GM18520 (cell line): ENCODE measurements at regions not wholly inside any gene's neighbourhood (a gene's known extent, or its start where the extent isn't known, plus 50 kb on each side); places are given as distances from the start of the nearest gene placed in this dataset.
"Not testable (repeated sequence)": the region's sequence is repeated elsewhere in the genome, so short reads cannot be mapped to it uniquely, and the experiment has no call there.

ENCODE experiments used
- ATAC-seq: cut with Tn5 transposase; IDR thresholded peaks from one replicate; pipeline ENCODE4 v1.9.1; 2021; ENCODE audit not compliant: unreplicated experiment

DNA sequence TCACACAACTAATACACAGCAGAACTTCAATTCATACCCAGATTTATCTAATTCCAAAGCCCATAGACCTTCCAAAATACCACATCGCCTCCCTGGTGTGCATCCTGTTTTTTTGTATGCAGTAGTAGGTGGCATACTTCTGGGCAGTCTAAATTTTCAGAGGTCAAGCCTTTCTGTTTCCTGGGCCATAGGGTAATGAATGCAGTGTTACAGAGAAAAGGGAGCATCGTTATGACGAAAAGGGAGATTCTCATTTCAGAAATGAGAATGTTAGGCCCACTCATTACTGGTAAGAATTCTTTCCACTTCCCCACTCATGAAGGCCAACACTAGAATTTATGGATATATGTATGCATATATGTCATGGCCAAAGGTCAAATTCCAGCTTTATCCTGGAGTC lies 267.8 kb upstream of the ASIC2 start:
- no peak for ATAC-seq

DNA sequence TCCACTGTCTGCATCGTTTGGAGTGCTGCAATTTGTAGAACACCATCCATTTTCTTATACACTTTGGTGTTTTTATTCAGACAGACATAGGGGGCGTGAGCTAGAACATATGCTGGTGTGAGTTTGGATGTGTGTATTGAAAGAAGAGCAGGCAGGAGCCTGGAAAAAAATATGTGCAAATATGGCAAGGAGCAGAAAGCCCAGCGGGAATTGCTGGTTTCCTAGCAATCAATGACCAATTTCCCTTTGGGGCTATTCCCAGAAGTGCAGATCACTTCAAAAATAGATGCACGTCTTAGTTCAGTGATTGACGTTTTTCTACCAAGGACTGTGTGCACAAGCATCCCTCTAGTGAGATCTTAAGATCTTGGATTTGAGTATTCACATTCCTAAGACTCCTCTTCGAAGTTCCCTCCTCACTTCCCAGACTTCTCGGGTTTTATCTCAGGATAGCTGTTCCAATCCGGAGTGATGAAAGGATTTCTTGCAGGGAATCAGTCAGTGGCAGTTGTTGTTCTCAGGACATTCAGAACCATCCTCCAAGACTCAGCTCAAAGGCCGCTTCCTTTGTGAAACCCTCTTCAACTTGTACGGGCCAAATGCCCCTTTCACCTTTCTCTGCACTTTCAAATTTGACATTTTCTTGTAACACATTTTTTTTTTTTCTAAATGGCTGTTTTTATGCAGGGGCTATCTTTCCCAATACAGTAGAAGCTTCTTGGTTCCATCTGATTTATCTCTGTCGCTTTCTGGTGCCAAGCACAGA lies 268.7 kb upstream of the ASIC2 start:
- ATAC-seq: no peak

DNA sequence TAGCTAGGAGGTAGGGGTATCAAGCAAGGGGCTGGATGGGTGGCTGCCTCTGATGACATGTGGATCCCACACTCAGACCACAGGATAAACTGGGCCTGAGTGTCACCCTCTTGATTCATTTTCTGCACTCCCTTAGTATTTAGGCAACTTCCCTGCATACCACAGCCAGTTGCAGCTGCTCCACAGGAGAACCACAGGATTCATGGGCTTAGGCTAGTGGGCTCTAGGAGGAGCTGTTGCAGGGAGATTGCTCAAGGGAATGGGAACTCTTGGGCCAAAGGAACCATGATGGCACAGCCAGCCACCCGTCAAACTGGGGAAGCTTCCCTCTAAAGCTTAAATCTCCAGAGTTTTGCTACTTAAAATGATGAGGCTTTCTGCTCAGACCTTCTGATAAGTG lies 269.7 kb upstream of the ASIC2 start:
- ATAC-seq: no peak

DNA sequence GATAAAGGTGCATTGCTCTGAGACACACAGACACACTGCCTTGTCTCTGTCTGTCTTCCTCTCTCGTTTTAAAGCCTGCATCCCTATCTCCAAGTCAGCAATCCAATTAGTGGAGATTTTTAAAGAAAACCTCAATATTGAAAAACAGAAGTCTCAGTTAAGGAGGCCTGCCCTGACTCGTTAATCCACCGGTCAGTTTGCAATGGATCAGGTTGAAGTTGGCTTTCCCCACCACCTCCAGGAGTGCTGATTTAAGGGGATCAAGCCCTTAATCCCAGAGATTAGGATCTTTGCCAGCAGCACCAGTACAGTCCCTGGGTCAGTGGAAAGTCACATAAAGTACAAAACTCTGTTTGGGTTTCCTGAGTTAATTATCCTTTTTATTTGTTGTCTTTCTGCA lies 271.1 kb upstream of the ASIC2 start:
- no peak for ATAC-seq

DNA sequence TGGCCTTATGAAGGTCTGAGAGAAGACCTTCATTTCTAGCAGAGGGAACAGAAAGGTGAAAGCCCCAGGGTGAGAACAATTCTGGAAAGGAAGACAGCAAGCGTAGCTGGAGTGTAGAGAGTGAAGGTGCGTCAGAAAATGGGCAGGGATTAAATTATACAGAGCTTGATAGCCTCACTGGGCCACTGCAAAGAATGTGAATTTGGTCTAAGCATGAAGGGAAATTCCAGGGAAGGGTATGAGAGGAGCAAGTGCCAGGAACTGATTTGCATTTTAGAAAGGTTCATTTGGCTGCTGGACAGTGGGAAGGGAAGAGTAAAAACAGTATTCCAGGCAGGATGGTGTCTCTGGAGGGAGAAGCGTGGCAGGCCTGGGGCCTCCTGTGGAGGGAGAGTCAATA lies 274.1 kb upstream of the ASIC2 start:
- ATAC-seq: no peak

DNA sequence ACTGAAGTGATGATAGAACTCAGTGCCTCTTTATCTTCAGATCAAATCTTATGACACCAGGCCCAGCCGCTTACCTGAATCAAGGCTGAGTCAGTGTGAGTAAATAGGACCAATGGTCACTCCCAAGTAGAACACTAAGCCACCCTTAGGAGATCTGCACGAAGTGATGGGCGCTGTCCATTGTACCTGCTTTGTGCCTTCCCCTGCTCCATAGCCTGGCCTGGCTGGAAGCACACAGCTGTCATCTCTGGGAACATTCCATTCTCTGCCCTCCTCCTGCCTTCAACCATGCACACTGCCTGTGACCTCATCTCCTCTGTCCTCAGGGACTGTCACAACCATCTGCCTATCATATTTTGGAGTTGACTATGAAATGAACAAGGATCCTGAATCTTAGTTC lies 279.5 kb upstream of the ASIC2 start:
- no peak for ATAC-seq

DNA sequence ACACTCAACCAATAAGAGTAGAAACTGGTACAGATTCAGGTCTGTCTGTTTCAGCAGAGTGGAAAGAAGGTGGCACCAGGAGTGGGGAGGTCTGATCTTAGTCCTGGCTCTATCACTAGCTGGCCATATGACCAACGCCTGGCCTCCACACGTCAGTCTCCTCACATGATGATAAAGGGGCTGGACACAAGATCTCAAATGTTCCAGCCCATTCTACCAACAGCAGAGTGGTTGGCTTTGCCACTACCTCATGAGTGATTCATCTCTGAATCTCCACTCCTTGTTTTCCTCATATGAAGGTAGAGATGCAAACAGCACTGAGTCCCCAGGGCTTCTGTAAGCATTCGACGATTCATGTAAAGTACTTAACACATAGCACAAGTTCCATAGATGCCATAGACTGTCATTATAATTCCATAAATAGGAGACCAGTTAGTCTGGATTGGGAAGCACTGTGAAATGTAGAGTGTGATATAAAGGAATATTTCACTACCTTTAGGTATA lies 281.9 kb upstream of the ASIC2 start:
- ATAC-seq: no peak

DNA sequence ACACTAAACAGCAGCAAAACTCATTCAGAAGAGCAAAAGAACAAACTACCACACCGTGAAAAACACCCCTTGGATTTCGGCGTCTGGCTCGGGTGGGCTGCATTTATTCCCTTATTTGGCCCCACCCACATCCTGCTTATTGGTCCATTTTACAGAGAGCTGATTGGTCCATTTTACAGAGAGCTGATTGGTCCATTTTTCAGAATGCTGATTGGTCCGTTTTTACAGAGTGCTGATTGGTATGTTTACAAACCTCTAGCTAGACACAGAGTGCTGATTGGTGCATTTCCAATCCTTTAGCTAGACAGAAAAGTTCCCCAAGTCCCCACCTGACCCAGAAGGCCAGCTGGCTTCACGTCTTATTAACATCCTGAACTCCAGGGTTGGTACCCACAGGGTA lies 286.6 kb upstream of the ASIC2 start:
- not testable (repeated sequence) for ATAC-seq

DNA sequence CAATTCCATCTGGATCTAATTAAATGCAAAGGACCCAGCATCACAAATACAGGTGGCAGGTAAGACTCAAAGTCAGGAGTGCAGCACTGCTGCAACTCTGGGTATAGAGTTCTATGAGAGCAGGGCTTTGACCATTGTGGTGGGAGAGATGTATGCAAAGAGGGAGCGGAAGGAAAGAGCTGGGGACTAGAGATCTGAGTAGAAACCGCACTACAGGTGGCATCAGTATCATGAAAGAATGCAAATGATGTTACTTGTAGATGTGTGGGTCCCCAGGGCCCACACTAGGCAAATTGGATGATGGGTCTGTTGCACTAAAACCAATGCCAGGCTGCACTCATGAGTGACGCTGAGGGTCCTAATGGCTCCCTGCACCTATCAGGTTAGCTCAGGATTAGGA lies 287.1 kb upstream of the ASIC2 start:
- peak; percentile 37 for ATAC-seq

DNA sequence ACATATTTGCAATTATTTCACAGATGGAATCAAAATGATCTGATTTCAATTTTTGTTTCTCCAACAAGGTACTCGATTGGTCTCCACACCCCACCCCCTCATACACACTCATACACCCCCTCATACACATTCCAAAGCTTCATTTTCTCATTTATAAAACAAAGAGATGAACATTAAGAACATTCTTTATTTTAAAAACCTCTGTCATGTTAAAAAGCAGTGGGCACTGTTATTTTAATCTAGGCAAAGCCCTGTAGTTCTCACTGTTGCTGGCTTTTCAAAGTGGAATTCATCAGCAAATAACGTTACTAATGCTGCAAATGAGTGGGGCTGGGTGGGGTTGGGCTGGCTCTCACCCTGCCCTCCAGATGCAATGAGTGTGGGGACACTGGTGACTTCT lies 289.6 kb upstream of the ASIC2 start:
- no peak for ATAC-seq

DNA sequence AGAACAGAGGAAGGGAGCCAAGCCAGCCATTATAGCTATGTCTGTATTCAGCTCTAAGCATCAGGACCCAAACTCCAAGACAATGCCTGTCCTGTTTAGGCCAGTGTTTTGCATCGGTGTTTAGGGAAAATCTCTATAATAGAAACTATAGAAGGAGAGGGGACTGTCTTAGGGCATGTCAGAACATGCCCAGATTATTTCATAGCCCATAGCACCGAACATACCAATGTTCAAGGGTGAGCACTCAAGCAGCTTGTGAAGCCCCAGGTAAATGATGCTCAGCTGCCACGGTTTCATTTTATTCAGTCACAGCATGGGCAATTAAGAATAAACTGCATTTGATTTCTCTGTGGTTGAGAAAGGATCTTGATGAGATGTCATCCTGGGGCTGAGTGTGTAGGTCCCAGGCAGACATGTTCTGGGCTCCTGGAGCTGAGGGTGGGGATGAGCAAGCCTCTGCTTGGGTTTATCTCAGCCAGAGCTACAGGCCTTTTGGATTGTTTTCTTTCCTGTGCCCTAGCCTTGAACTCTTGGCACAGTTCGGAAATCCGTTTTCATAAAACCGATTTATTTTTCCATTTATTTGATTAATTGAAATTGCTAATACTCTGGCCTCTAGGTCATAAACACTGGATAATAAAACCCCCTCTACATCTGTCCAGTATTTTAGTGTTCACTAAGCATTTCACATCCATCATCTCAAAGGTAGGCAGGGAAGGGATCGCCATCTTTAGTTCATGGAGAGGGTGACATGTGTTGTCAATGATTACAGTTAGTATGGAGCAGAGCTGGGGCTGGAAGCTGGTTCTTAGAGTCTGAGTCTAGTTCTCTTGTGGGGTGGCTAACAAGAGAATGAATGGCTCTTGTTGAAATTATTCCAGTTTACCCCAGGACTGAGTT lies 290.7 kb upstream of the ASIC2 start:
- ATAC-seq: no peak

DNA sequence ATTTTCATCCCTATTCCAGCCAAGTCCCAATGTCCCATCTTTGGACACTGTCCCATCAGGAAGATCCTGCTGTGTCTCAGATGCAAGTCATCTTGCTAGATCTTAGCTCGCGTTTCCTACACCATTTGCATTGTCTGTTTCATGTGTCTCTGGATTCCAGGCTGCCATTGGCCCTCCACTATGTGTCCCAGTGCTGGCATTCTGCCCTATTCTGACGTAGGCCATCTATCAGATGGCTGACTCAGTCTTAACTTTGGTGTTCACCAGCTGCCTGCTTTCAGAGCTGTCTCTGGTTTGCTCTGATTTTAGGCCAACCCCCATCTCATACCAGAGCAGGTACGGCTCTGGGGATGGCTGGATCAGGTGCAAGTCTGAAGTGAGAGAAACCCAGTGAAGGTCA lies 300.9 kb upstream of the ASIC2 start:
- no peak for ATAC-seq

DNA sequence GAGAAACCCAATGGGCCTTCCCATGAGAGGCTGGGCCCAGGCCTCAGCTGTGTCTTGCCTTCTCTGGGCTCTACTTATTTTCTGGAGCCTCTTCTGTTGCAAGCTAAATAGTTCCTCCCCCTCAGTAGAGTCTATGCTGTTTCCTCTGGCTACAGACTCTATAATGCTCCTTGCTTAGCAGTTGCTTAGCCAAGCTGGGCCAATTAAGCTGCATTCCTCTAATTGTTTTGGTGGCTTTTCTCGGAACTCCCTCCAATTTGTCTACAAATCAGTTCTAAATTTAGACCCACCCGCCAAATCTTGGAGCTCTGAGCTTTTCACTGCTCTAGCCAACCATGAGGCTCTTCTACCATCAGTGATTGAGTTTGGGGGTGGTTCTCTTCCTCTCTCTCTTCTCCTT lies 302.7 kb upstream of the ASIC2 start:
- ATAC-seq: no peak

DNA sequence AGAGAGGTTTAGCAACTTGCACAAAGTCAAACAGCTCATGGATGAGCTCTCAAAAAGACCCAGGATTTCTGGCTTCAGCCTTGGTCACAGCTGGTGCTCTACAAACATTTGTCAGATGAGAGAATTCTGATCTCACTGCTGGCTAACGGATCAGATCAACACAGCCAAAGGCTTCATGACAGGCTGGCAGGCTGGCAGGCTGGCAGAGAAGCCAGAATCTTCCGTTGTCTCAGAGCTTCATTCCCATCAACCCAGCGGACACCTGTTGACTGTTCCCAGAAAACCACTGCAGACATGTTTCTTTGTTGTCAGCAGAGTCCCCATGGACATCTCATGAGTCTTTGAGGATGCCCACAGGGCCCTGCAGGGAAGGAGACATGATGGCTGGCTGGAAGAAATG lies 303.8 kb upstream of the ASIC2 start:
- no peak for ATAC-seq

DNA sequence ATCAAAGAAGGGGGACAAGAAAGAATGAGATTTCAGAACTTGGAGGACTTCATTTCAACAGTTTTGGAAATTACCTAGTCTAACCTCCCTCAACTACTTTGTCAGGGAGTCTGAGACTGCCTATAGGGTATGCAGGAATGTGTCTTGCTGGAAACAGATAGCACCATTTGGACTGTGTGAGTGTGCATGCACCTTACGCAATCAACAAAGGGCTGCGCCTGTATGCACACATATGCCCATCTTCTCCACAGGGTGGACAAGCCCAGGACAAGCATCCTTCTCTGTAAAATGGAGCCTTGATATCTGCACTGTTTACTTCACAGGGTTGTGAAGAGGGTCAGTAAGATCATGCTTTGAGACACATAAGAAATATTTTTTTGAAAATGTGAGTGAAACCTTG lies 305.7 kb upstream of the ASIC2 start:
- no peak for ATAC-seq

DNA sequence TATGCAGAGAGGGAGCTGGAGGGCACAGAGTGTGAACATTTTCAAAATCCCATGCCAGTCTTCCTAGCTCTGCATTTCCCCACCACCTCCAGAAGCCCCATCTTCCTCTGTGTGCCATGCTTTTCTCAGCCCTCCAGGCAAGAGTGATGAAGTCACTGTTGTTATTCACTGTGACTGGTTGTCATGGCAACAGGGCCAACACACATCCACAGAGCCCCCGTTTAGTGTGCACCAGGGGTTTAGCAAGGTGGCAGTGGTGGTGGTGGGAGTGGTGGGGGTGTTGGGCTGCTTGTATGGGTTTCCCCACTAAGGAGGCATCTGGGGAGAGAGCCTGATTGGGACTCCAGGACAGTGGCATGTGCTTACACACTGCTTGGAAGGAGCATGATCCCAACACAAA lies 309.9 kb upstream of the ASIC2 start:
- no peak for ATAC-seq

DNA sequence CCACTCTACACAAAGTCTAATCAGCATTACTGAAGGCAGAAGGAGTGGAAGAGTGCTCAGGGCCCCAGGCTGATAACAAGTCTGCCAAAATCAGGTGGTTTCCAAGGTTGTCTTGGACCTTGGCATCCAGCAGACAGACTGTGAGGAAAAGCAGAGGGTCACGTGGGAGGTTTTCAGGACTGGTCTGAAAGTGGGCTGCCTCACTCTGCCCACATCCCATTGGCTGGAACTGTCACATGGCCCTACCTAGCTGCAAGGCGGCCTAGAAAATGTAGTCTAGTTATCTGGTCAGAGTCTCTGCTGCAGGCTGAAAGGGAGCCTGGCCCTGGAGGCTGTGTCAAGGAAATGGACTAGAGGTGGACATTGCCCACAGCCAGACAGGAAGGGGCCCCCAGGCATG lies 310.7 kb upstream of the ASIC2 start:
- ATAC-seq: no peak

DNA sequence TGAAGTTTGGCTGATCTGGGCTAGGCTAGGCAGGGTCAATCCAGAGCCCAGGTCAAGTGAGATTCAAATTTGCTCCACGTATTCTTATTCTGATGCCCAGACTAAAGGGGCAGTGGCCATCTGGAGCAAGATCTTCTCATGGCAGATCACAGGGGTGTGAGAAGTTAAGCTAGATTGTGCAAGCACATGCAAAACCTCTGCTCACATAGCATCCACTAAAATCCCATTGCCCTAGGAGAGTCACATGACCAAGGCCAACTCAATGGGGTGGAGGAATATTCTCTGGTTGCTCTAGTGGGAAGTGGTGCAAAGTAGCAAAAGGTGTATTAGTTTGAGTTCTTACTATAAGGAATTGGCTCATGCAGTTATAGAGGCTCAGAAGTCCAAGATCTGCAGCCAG lies 318.4 kb upstream of the ASIC2 start:
- no peak for ATAC-seq

DNA sequence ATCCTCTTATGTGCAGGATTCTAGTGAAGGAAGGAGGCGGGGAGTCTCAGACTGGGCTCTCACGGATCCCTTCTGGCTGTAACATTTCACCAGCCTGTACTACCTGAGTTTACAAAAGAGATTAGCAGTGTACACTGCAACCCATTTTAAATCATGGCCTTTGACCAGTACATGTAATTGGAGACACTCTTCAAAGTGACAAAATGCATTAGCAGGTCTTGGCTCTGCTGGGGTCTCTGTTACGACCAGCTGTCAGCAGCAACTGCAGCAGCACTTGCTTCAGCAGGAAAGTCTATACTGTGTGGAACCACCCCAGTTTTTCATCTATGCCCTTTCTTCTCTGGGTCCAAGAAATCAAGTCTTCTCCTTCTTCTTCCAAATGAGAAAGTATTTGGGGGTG lies 322.8 kb upstream of the ASIC2 start:
- no peak for ATAC-seq

DNA sequence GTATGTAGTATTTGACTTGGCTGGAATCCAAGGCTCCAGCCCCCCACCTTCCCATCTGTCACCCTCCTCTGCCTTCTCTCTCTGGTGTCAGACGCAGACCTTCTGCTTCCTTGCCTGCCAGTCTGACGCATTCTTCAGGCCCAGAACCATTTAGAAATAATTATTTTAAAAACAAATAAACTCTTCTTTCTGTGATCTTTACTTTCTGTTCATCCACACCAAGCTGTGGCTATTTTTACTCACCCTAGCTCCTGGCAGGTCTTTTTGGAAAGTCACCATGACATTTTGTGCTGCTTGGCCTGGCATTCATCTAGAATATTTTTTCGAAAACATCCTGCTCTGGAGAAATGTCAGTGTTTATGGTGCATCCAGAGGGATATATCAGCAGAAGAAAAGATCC lies 330.7 kb upstream of the ASIC2 start:
- ATAC-seq: no peak

DNA sequence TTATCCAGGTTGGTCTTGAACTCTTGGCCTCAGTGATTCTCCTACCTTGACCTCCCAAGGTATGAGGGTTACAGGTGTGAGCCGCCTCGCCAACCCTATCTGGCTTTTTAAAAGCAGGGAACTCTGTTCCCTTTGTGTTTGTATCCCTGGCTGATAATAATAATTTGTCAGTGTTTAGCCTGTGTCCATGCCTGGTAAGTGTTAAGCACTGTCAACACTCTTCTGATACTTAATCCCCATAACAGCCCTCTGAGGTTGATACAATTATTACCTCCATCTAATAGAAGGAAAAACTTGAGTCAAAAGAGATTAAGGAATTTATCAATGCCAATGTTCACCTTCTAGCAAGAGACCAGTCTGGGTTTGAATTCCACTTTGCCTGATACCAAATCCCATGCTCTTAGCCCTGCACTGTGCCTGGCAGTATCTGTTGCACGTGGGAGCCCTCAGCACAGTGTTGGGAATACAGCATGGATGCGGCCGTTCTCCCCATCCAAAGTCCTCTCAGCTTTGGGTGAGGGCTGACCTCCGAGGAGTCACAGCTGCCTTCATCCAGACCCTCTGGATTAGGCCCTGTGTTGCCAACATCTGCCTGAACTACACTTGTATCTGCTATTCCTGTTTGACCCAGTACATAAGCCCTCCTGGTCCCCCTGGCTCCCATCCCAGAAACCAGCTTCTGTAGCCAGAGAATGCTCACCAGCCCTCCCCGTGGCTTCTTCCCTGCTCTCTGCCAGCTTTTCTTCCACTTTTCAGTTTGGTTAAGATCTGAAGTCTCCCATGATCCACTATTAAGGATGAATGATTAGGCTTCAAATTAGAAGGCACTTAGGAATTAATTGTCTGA lies 335.6 kb upstream of the ASIC2 start:
- no peak for ATAC-seq
